BLaER1 treated with 17β-estradiol and CSF1 and Interleukin-3, amounts not matched to agents 10 nM and 100 nM (cell line): ENCODE measurements at regions not wholly inside any gene's neighbourhood (a gene's known extent, or its start where the extent isn't known, plus 50 kb on each side); places are given as distances from the start of the nearest gene placed in this dataset.

Source experiments
- H3K27ac ChIP-seq, 11 experiments: shearing (Covaris generic); formaldehyde crosslinking; 2 replicates each; pipeline ENCODE4 v1.8.1; 2022
- H3K27me3 ChIP-seq, 11 experiments: shearing (Covaris generic); formaldehyde crosslinking; 2 replicates each; pipeline ENCODE4 v1.8.1; 2022
- H3K36me3 ChIP-seq, 11 experiments: shearing (Covaris generic); formaldehyde crosslinking; 2 replicates each; pipeline ENCODE4 v1.8.1; 2022
- H3K4me1 ChIP-seq, 10 experiments: shearing (Covaris generic); formaldehyde crosslinking; 2 replicates each; pipeline ENCODE4 v1.8.1; 2022
- H3K4me2 ChIP-seq, 11 experiments: shearing (Covaris generic); formaldehyde crosslinking; 2 replicates each; pipeline ENCODE4 v1.8.1; 2022
- H3K4me3 ChIP-seq, 10 experiments: shearing (Covaris generic); formaldehyde crosslinking; 2 replicates each; pipeline ENCODE4 v1.8.1; 2022
- H3K9ac ChIP-seq, 11 experiments: shearing (Covaris generic); formaldehyde crosslinking; 2 replicates each; pipeline ENCODE4 v1.8.1; 2022
- H3K9me3 ChIP-seq, 11 experiments: shearing (Covaris generic); formaldehyde crosslinking; replicated peaks in 1 of 11; 2 replicates each; pipeline ENCODE4 v1.8.1; 2022
- H4K20me1 ChIP-seq, 11 experiments: shearing (Covaris generic); formaldehyde crosslinking; 2 replicates each; pipeline ENCODE4 v1.8.1; 2022
- Cebpa-rat ChIP-seq, 11 experiments: shearing (Covaris generic); IDR thresholded peaks; 2 replicates each; pipeline ENCODE4 v1.8.1; 2022

DNA sequence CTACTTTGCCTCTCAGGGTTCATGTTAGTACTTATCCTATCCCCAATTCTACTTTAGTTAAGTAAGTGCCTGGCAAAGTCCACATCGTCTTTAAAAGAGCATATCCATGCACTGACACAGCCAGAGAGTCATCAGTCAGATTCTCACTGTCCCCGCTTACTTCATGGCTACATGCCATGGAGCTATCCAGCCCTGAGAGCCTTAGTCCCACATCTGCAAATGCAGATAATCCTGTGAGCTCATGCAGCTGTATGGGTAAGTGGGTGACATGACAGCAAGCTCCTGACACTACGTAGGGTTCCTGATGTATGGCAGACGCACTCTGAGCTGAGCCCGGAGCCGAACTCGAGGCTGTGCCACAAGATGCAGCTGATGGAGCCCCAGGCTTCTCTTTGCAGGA lies 661.5 kb downstream of the LIG4 start:
- Histone ChIP-seq H3K36me3 (no peaks in the 10 kb centered on the region), H3K4me3 (no peak overlapping the region), H4K20me1 (no peaks in the 10 kb centered on the region), H3K4me1 (no peaks in the 10 kb centered on the region), H3K9me3 (no peaks in the 10 kb centered on the region), H3K9ac (no peak overlapping the region), H3K4me2 (no peak overlapping the region), H3K27me3 (no peaks in the 10 kb centered on the region), H3K27ac (no peak overlapping the region)
- no peak for TF ChIP-seq Cebpa-rat (IDR thresholded peaks at IDR 0.05)

DNA sequence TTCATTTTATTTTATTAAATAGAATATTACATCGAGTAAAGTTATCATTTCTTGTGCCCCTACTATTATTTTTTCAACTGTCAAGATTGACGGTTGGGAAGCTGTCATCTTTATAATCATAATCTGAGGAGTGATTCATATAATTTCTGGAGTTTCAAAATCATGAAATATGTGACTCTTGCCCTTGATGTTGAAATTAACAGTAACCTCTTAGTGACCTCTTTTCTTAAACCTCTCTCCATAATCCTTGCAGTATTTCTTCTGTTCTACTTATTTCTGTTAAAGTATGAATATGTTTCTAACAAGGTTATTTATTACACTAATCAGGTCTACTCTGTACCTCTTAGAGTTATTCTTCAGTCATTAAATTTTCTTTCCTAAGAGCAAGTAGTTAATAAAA lies 663.8 kb downstream of the LIG4 start:
- Histone ChIP-seq H3K4me2 (no peak overlapping the region), H3K9ac (no peak overlapping the region), H4K20me1 (no peaks in the 10 kb centered on the region), H3K9me3 (no peaks in the 10 kb centered on the region), H3K4me1 (no peaks in the 10 kb centered on the region), H3K27me3 (no peaks in the 10 kb centered on the region), H3K4me3 (no peak overlapping the region), H3K27ac (no peak overlapping the region), H3K36me3 (no peaks in the 10 kb centered on the region)
- no peak for TF ChIP-seq Cebpa-rat (IDR thresholded peaks at IDR 0.05)

DNA sequence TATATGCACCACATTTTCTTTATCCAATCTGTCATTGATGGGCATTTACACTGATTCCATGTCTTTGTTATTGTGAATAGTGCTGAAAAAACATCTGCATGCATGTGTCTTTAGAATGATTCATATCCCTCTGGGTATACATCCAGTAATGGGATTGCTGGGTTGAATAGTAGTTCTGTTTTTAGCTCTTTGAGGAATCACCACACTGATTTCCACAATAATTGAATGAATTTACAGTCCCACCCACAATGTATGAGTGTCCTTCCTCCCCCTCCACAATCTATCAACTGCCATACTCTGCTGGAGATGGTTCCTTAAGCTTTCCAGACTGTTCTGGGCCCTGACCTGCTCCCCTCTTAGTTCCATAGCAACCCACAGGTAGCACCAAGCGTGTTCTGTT lies 667.0 kb downstream of the LIG4 start:
- Histone ChIP-seq H3K4me3 (no peak overlapping the region), H3K4me1 (no peaks in the 10 kb centered on the region), H3K9me3 (no peaks in the 10 kb centered on the region), H4K20me1 (no peaks in the 10 kb centered on the region), H3K36me3 (no peaks in the 10 kb centered on the region), H3K4me2 (no peak overlapping the region), H3K27ac (no peak overlapping the region), H3K27me3 (no peaks in the 10 kb centered on the region), H3K9ac (no peak overlapping the region)
- TF ChIP-seq Cebpa-rat (IDR thresholded peaks at IDR 0.05): no peak

DNA sequence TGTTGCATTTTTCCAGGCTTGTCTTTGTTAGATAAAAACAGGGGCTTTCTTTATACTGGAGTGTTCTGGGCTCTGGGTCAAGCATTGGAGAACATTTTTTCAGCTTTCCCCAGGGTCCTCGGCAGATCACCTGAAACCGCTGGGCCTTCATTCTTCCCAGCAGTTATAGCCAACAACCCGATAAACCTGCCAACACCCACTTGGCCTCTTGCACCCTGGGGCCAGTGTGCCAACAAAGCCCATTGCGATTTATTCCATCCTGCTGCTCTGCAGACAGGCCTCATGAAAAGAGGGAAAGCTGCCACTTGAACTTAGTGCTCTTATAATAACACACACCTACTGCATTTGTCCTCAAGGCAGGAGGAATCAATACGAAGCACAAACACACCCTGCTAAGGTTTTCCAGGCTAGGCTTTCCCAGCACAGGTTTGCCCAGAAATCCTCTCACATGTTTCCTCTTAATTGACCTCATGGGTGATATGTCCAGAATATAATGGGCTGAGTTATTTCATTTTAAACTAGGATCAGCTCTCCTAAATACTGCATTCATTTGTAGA lies 669.3 kb downstream of the LIG4 start:
- H3K4me3 ChIP-seq: no peak overlapping the region
- H3K36me3 ChIP-seq: no peaks in the 10 kb centered on the region
- no peaks in the 10 kb centered on the region for H4K20me1 ChIP-seq
- no peaks in the 10 kb centered on the region for H3K4me1 ChIP-seq
- no peak for TF ChIP-seq Cebpa-rat (IDR thresholded peaks at IDR 0.05)
- no peak overlapping the region for H3K4me2 ChIP-seq
- no peak overlapping the region for H3K9ac ChIP-seq
- H3K27me3 ChIP-seq: no peaks in the 10 kb centered on the region
- H3K27ac ChIP-seq: no peak overlapping the region
- no peaks in the 10 kb centered on the region for H3K9me3 ChIP-seq

DNA sequence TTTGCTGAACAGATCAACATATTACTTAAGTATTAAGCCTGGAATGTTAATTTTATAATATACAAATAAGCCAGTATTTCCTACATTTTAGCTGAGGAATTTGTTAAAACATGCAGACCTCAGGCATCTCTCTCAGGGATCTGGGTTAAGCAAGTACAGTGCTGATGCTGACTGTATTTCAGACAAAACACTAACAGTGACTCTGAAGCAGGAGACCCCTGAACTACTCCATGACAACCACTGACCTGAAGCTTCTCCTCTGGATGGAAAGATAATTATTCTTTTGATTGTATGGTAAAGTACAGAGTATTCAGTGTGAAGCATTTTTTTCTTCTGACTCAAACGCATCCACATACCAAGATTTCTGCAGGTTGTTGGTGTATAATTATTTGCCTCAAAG lies 680.8 kb downstream of the LIG4 start:
- H3K4me2 ChIP-seq: no peak overlapping the region
- H3K27ac ChIP-seq: no peak overlapping the region
- H4K20me1 ChIP-seq: no peaks in the 10 kb centered on the region
- H3K4me1 ChIP-seq: no peaks in the 10 kb centered on the region
- H3K9me3 ChIP-seq: no peaks in the 10 kb centered on the region
- H3K9ac ChIP-seq: no peak overlapping the region
- no peaks in the 10 kb centered on the region for H3K27me3 ChIP-seq
- TF ChIP-seq Cebpa-rat (IDR thresholded peaks at IDR 0.05): no peak
- no peak overlapping the region for H3K4me3 ChIP-seq
- no peaks in the 10 kb centered on the region for H3K36me3 ChIP-seq

DNA sequence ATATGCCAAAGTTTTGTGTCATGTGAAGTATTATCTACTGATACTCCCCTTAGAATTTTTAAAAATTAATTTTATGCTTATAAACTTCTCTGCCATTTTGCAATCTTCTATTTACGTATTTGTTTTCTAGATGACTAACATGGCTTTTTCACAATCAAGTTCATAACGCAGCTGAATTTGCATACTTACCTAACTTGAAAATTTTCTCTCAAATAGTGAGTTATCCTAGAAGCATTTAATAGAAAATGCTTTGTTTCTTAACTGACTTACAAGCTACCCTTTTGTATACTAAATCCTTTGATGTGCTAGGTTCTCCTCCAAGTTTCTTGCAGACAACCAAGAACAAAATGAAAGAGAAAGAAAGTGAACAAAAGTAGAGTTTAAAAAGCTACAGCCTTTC lies 683.5 kb downstream of the LIG4 start:
- H4K20me1 ChIP-seq: no peaks in the 10 kb centered on the region
- H3K9ac ChIP-seq: no peak overlapping the region
- no peak overlapping the region for H3K27ac ChIP-seq
- TF ChIP-seq Cebpa-rat (IDR thresholded peaks at IDR 0.05): no peak
- H3K4me3 ChIP-seq: no peak overlapping the region
- H3K27me3 ChIP-seq: no peaks in the 10 kb centered on the region
- H3K4me2 ChIP-seq: no peak overlapping the region
- no peaks in the 10 kb centered on the region for H3K9me3 ChIP-seq
- no peaks in the 10 kb centered on the region for H3K4me1 ChIP-seq
- no peaks in the 10 kb centered on the region for H3K36me3 ChIP-seq

DNA sequence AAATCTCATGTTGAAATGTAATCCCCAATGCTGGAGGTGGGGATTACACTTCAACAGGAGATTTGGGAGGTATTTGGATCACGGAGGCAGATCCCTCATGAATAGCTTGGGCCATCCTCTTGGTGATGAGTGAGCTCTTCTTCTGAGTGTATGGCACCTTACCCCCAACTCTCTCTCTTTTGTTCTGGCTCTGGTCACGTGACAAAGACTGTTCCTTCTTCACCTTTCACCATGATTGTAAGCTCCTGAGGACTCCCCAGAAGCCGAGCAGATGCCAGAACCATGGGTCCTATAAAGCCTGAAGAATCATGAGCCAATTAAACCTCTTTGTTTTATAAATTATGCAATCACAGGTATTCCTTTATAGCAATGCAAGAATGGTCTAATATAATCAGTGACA lies 684.2 kb downstream of the LIG4 start:
- Histone ChIP-seq H3K9ac (no peak overlapping the region), H3K9me3 (no peaks in the 10 kb centered on the region), H3K27me3 (no peaks in the 10 kb centered on the region), H3K4me2 (no peak overlapping the region), H3K36me3 (no peaks in the 10 kb centered on the region), H3K4me3 (no peak overlapping the region), H3K4me1 (no peaks in the 10 kb centered on the region), H4K20me1 (no peaks in the 10 kb centered on the region), H3K27ac (no peak overlapping the region)
- TF ChIP-seq Cebpa-rat (IDR thresholded peaks at IDR 0.05): no peak

DNA sequence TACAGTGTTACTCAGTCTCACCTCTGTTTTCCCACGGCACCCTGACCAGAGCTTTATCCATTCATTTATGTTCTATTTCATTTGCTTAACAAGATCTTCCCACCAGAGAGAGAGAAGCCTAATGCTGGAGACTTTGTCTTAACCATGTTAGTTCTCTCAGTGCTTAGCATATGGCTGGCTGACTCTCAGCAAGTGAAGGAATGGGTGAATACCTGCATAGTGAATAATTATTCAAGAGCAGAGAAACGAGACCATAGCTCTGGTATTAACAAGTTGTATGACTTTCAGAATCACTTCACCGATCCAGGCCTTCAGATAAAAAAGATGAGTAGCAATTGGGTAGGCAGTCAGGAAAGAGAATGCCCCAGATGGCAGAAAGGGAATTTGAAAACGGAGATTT lies 686.3 kb downstream of the LIG4 start:
- H3K36me3 ChIP-seq: no peaks in the 10 kb centered on the region
- no peaks in the 10 kb centered on the region for H3K27me3 ChIP-seq
- no peak overlapping the region for H3K4me2 ChIP-seq
- no peak overlapping the region for H3K27ac ChIP-seq
- H3K9me3 ChIP-seq: no peaks in the 10 kb centered on the region
- H3K4me3 ChIP-seq: no peak overlapping the region
- H3K9ac ChIP-seq: no peak overlapping the region
- no peaks in the 10 kb centered on the region for H3K4me1 ChIP-seq
- TF ChIP-seq Cebpa-rat (IDR thresholded peaks at IDR 0.05): no peak
- no peaks in the 10 kb centered on the region for H4K20me1 ChIP-seq

DNA sequence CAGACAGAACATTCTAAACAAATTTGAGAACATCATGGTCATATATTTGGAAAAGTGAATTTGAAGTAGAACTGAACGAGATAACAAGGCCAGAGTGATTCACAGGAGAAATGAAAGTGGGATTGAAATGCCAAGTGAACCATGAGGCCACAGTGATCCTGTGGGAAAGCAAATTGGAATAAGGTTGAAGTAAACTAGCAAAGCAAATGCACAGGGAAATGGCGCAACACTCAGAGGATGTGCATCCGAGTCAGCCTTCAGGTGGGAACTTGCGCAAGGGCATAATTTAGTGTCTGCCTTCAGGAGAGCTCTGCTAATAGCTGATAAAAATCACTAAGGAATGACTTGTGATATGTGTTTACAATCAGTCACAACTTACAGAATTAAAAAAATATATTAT lies 696.6 kb downstream of the LIG4 start:
- peak in 1 of 11 experiments; percentile 19; a peak in 2 of 22 replicates for TF ChIP-seq Cebpa-rat (IDR thresholded peaks at IDR 0.05)
- Histone ChIP-seq H3K27me3 (no peaks in the 10 kb centered on the region), H3K27ac (no peak overlapping the region), H3K4me1 (no peaks in the 10 kb centered on the region), H3K9ac (no peak overlapping the region), H3K9me3 (no peaks in the 10 kb centered on the region), H4K20me1 (no peaks in the 10 kb centered on the region), H3K4me3 (no peak overlapping the region), H3K36me3 (no peaks in the 10 kb centered on the region), H3K4me2 (no peak overlapping the region)

DNA sequence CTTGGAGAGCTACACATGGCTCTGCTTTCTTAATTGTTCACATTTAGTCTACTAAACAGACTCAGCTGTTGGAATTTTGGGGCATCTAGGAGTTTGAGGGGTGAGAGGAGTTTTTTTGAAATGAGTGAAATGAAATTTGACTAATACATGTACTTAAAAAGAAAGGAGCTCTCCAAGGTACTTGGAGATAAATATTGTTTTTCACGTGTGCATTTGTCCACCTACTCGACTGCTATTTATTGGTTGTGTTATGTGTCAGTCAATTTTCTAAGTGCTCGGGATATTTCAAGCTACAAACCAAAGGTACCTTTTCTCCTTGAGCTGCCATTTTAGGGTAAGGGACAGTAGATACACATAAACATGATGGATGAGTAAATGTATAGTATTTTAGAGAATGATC lies 697.0 kb downstream of the LIG4 start:
- Histone ChIP-seq H3K27me3 (no peaks in the 10 kb centered on the region), H3K9me3 (no peaks in the 10 kb centered on the region), H3K4me2 (no peak overlapping the region), H4K20me1 (no peaks in the 10 kb centered on the region), H3K4me3 (no peak overlapping the region), H3K9ac (no peak overlapping the region), H3K27ac (no peak overlapping the region), H3K4me1 (no peaks in the 10 kb centered on the region), H3K36me3 (no peaks in the 10 kb centered on the region)
- no peak for TF ChIP-seq Cebpa-rat (IDR thresholded peaks at IDR 0.05)

DNA sequence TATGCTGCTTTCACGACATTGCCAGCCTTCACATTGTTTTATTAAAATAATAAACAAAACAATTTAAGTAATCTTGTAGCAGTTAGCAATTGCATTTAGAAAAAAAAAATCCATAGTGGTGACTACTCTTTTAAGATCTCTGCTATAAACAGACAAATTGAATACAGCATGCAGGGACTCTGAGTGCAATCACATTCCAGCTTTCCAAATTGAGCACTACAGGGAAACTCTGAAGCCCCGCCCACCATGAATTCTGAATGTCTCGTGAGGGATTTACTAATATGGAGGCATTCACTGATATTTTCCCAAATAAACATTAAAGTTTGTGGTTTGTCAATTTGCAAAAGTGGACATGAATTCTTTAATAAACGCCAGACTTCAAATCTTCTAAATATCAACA lies 698.8 kb downstream of the LIG4 start:
- Histone ChIP-seq H3K4me3 (no peak overlapping the region), H3K27me3 (no peaks in the 10 kb centered on the region), H3K4me2 (no peak overlapping the region), H3K27ac (no peak overlapping the region), H3K36me3 (no peaks in the 10 kb centered on the region), H4K20me1 (no peaks in the 10 kb centered on the region), H3K4me1 (no peaks in the 10 kb centered on the region), H3K9ac (no peak overlapping the region), H3K9me3 (no peaks in the 10 kb centered on the region)
- TF ChIP-seq Cebpa-rat (IDR thresholded peaks at IDR 0.05): no peak
